HG03469 (cell line): ENCODE measurements at regions not wholly inside any gene's neighbourhood (a gene's known extent, or its start where the extent isn't known, plus 50 kb on each side); places are given as distances from the start of the nearest gene placed in this dataset.
A peak's percentile ranks its signal among the peaks of the same experiment; 100 is the strongest.
"Not testable (repeated sequence)": the region's sequence is repeated elsewhere in the genome, so short reads cannot be mapped to it uniquely, and the experiment has no call there.

Source experiments
- ATAC-seq: cut with Tn5 transposase; IDR thresholded peaks from one replicate; pipeline ENCODE4 v1.9.1; 2021; ENCODE audit warnings: mild to moderate bottlenecking, moderate library complexity, moderate number of reproducible peaks; ENCODE audit not compliant: unreplicated experiment

- no peak for ATAC-seq
Observed at GRCh38 chr11:86861810-86862209, 61.5 kb downstream of the PRSS23 start.

GRCh38 chr11:86863476-86863875 lies 63.1 kb downstream of the PRSS23 start:
- ATAC-seq = no peak

DNA sequence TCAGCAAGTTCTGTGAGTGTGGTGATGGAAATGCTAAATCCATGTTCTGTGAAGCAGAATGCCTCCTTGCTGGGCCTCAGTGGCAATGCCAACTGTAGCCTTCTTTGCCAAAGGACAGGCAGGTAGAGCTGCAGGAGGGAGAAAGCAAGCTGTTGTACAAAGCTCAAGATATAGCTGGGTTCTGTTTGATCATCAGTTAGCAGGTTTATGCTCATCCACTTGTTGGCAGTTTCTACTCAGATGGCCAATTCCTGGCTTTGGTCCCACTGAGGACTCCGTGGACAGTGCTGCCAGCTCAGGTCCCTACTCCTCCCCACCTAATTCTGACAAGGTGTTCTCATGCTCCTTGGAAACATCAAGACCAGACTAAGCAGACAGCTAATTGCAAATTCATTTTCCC lies 65.1 kb downstream of the PRSS23 start:
- ATAC-seq = no peak

- ATAC-seq = no peak
Observed at GRCh38 chr11:86869531-86869930, 69.2 kb downstream of the PRSS23 start.

DNA sequence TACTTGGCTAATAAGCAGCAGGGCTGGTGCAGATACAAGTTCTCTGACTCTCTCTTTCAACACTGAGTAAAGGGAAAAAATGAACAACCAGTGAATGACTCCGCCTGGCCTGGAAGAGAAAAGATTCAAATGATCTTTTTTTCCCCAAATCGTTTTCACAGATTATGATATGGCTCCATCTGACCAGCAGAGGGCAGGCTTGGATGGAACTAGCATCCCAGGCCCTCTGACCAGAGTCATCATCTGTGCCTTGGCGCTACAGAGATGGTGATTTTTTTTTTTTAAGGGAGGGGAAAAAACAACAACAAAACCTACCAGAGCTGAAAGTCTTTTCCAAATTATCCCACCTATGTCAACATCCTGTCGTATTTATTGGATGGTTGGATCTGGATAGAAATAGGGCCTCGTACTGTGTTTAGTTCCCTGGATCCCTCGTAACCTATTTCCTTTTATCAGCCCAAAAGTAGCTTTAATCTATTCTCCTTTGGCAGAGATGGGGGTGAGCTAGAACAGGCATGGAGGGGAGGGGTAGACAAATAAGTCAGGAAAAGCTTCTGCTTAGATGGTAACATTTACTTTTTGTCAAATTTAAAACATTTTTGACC lies 69.7 kb downstream of the PRSS23 start:
- ATAC-seq = peak; percentile 69

DNA sequence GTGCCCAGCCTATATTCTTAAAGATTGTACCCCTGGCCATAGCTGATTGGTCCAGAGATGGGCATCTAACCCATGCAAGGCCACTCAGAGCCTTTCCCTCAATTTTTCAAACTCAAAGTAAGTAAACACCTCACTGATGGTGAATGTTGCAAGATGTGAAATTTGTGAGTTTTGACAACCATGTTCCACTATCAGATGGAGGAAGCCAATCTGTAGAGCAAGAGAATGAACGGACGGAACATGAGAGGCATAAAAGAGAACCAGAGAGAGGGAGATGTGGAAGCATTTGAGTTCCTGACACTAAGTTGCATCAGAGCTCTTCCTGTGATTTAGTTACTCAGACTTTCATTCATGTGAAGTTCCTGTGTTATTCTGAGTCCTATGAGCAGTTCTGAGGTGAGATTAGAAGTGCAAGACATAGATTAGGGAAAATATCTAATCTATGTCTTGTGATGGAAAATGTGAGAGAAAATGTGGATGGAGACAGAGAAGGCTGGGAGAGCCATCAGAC lies 73.3 kb downstream of the PRSS23 start:
- ATAC-seq = no peak

DNA sequence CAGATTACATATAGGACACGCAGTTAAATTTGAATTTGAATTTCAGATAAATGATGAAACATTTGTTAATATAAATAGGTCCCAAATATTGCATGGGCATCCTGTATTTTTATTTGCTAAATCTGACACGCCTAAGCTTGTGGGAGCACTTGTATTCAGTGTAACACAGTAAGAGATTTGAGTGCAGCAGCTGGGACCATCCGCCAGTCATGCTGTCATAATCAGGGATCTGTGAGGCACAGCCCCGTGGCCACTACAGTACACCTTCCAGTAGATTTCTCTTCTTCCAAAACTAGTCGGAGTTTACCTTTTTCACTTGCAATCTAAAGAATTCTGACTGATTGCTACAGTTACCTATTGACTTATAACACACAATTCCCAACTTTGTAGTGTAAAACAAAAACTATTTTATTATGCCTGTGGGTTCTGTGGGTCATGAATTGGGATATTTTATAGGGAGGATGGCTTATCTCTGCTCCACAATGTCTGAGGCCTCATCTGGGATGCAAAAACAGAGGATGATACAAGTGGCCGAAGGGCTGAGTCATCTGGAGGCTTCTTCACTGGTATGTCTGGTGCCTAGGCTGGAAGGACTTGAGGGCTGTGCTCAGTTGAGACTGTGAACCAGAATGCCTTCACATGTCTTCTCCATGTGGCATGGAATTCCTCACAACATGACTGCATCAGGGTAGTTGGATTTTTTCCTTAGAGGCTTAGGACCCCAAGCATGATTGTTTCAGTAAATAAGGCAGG lies 74.1 kb downstream of the PRSS23 start:
- no peak for ATAC-seq

DNA sequence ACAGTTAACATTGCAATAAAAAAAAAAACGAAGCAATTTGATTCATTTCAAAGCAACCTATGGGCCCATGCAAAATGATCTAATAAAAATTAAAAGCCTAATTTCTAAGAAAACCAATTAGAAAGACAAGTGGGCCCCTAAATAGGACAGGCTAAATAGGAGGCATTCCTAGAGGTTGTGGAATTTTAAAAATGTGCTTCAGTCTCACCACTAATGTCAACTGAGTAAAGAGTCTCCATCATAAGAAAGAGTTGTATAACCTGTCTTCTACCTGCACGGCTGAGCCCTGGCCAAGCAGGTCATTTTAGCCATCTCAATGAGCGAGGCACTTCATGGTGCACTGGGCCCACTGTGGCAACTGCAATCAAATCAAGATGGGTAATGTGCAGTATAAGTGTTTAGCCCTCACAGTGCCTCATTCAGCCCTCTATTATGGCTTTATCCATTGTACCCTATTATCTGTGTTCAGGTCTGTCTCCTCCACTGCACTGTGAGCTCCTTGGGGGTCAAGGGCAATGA lies 76.4 kb downstream of the PRSS23 start:
- ATAC-seq = no peak

DNA sequence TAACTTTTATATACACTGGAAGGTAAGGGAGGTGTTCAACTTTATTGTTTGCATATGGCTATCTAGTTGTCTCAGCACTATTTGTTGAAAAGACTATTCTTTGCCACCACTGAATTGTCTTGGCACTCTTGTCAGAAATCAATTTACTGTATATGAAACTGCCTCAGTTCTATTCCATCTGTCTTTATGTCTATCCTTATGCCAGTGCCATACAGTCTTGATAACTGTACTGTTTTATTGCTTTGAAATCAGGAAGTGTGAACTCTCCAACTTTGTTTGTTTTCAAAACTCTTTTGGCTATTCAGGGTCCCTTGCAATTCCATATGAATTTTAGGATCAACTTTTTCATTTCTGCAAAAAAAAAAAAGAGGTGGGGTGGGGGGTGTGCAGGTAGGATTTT lies 77.2 kb downstream of the PRSS23 start:
- ATAC-seq = no peak

- not testable (repeated sequence) for ATAC-seq
Observed at GRCh38 chr11:86879241-86879640, 76.0 kb downstream of the FZD4 start.

DNA sequence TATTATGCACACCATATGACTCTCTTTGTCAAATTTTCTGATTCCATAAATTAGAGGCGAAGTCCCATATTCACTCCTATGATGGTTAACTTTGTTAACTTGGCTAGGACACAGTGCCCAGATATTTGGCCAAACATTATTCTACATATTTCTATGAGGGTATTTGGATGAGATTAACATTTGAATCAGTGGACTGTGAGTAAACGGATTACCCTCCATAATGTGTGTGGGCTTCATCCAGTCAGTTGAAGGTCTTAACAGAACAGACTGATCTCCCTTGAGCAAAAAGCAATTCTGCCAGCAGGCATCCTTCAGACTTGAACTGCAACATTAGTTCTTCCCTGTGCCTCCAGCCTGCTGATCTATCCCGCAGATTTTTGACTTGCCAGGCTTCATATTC lies 69.9 kb downstream of the FZD4 start:
- no peak for ATAC-seq

DNA sequence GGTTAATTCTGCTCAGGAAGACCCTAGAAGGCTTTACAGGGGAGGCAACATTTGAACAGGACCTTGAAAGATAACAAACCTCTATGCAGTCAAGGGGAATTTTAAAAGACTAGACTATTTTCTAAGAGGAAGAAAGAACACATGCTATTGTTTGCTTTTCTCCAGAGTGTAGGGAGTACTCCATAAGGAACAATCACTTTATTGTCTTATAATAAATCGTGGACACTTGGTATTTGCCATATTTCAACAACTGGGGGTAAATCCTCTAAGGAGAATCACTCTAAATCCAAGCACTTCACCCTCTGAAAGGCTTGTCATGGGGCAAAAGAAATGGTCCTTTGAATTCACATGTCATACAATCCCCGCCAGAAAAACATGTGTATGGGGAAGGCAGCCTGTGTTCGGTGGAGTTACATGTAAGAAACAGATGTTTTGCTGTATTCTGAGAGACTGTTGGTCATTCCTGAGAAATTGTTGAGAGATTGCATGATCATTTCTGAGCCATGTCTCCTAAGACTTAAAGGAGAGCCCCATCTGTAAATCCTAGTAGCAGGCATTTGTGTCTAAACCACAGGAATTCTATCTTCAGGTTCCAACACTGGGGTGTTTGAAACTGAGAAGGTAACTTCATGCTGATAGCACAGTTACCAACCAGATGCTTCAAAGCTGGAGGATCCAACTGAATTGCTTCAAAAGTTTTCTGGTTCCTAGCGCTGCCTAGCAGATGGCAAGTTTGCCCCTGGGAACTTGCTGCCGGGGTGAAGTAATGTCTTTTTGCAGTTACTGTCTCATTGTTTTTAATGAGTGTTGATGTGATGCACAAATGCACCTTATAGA lies 66.8 kb downstream of the FZD4 start:
- ATAC-seq = no peak

DNA sequence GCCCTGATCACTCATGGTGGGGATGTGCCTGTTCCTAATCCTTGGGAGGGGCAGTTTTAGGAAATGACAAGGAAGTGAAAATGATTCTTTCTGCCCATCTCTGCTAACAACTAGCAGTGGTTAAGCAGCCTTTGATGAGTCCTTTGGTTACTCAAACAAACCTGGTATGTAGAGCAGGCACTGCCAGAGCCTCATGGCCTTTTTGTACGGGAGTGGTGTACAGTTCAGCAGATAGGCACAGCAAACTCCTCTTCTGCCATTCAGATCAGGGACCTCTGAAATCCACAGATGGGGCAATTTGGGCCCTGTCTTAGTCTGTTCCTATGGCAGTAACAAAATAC lies 66.2 kb downstream of the FZD4 start:
- no peak for ATAC-seq

DNA sequence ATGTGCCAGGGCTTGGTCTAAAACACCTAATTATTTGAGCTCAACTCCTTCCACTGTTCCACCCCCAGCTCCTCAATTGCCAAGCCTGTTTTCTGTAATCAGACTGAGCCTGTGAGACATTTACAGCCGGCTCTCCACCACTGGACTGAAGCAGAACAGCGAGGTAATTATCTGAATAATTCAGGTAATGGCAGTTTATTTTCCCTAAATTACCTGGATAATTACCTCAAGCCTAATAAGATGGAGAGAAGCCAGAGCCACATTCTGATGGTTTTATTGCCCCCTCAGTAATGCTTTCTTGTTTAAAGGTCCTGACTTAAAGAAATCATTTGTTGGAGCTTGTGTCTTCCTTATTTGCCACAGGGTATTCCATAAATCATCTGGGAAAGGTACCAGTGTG lies 64.2 kb downstream of the FZD4 start:
- no peak for ATAC-seq

DNA sequence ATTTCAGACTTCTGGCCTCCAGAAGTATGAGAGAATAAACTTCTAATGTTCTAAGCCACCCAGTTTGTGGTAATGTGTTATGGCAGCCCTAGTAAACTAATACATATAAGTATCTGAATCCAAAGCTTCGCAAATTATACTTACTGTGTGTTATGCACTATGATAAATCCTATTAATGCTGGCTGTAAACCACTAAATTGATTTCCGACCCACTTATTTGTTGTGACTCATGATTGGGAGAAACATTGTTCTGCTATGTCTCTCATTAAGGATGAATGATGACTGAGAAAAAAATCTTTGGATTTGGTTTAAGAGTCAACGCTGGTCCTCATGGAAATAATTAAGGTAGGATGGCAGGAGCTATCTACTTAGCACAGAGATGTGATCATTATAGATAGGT lies 62.0 kb downstream of the FZD4 start:
- no peak for ATAC-seq
